Fibroblast of skin of left quadriceps (primary cell): ENCODE measurements at regions not wholly inside any gene's neighbourhood (a gene's known extent, or its start where the extent isn't known, plus 50 kb on each side); places are given as distances from the start of the nearest gene placed in this dataset.

Experiments
- DNase-seq, 2 experiments: peaks; one replicate each; pipeline ENCODE4 v3.0.0-alpha.2; 2013; ENCODE audit warnings: low read depth in 2 of 2

GRCh38 chr2:8191427-8191826 lies 490.4 kb upstream of the ID2 start:
- DNase-seq = no peak

- no peak for DNase-seq
Measured at GRCh38 chr2:8193146-8193545, 488.7 kb upstream of the ID2 start.

GRCh38 chr2:8193686-8194615 lies 487.9 kb upstream of the ID2 start:
- no peak for DNase-seq

- DNase-seq = no peak
Measured at GRCh38 chr2:8195784-8196183, 486.1 kb upstream of the ID2 start.

- no peak for DNase-seq
Measured at GRCh38 chr2:8196316-8196715, 485.5 kb upstream of the ID2 start.

GRCh38 chr2:8197101-8197500 lies 484.8 kb upstream of the ID2 start:
- DNase-seq = peak; percentile 45 to 46

- DNase-seq = no peak
Measured at GRCh38 chr2:8197825-8198224, 484.0 kb upstream of the ID2 start.

- DNase-seq = no peak
Measured at GRCh38 chr2:8198766-8199382, 483.0 kb upstream of the ID2 start.

GRCh38 chr2:8202132-8202531 lies 479.7 kb upstream of the ID2 start:
- DNase-seq = no peak

GRCh38 chr2:8203364-8203763 lies 478.5 kb upstream of the ID2 start:
- DNase-seq = no peak

GRCh38 chr2:8204711-8205110 lies 477.1 kb upstream of the ID2 start:
- no peak for DNase-seq

- DNase-seq = no peak
Measured at GRCh38 chr2:8209494-8209893, 472.4 kb upstream of the ID2 start.

GRCh38 chr2:8211384-8211783 lies 470.5 kb upstream of the ID2 start:
- no peak for DNase-seq

- DNase-seq = no peak
Measured at GRCh38 chr2:8212239-8212638, 469.6 kb upstream of the ID2 start.

GRCh38 chr2:8214036-8214615 lies 467.7 kb upstream of the ID2 start:
- DNase-seq = no peak

- no peak for DNase-seq
Measured at GRCh38 chr2:8215159-8215863, 466.5 kb upstream of the ID2 start.

GRCh38 chr2:8215982-8216381 lies 465.9 kb upstream of the ID2 start:
- DNase-seq = no peak

- no peak for DNase-seq
Measured at GRCh38 chr2:8216397-8216796, 465.5 kb upstream of the ID2 start.

- DNase-seq = no peak
Measured at GRCh38 chr2:8217468-8218030, 464.3 kb upstream of the ID2 start.

- no peak for DNase-seq
Measured at GRCh38 chr2:8219096-8219495, 462.8 kb upstream of the ID2 start.

- DNase-seq = no peak
Measured at GRCh38 chr2:8219631-8220355, 462.1 kb upstream of the ID2 start.
